Calu3 (cell line): ENCODE measurements at regions not wholly inside any gene's neighbourhood (a gene's known extent, or its start where the extent isn't known, plus 50 kb on each side); places are given as distances from the start of the nearest gene placed in this dataset.

Experiments
- BruUV-seq: library from RNA; stranded (reverse); fragments of 400-500 nt; replicated peaks from 2 replicates; lab custom pipeline; 2021; lab: Mats Ljungman, UMichigan
- CTCF ChIA-PET: fragments of 300-600 bp; sonication (Branson Sonifier 250); formaldehyde crosslinking; loops from one replicate; lab custom pipeline; 2022; ENCODE audit warnings: antibody characterized with exemption; lab: Charles Lee
- DNase-seq: peaks from one replicate; pipeline ENCODE4 v3.0.0; 2022
- H3K27ac Mint-ChIP-seq: one replicate; pipeline ENCODE4 v1.8.0; 2022; ENCODE audit warnings: mixed read lengths; ENCODE audit not compliant: unreplicated experiment
- H3K27me3 Mint-ChIP-seq: one replicate; pipeline ENCODE4 v1.8.0; 2022; ENCODE audit warnings: mixed read lengths; ENCODE audit not compliant: unreplicated experiment
- H3K36me3 Mint-ChIP-seq: one replicate; pipeline ENCODE4 v1.8.0; 2022; ENCODE audit warnings: mild to moderate bottlenecking, moderate library complexity, mixed read lengths; ENCODE audit not compliant: insufficient read depth, unreplicated experiment
- H3K4me1 Mint-ChIP-seq: one replicate; pipeline ENCODE4 v1.8.0; 2022; ENCODE audit warnings: mild to moderate bottlenecking, low read depth, mixed read lengths; ENCODE audit not compliant: unreplicated experiment
- H3K4me3 Mint-ChIP-seq: one replicate; pipeline ENCODE4 v1.8.0; 2022; ENCODE audit warnings: mild to moderate bottlenecking, low read depth, moderate library complexity, mixed read lengths; ENCODE audit not compliant: unreplicated experiment
- H3K9me3 Mint-ChIP-seq: one replicate; pipeline ENCODE4 v1.8.0; 2022; ENCODE audit warnings: low read depth, mixed read lengths; ENCODE audit not compliant: unreplicated experiment
- CTCF ChIP-seq: fragments of 200-600 bp; IDR thresholded peaks from one replicate; pipeline ENCODE4 v1.8.0; 2022; ENCODE audit warnings: antibody characterized with exemption; ENCODE audit not compliant: unreplicated experiment
- intact Hi-C: fragments of 100-400 bp; cut with micrococcal nuclease; formaldehyde crosslinking; loops from one replicate; pipeline ENCODE4 v1.10.0; 2022; ENCODE audit not compliant: unreplicated experiment

- H3K36me3 Mint-ChIP-seq = no peaks in the 10 kb centered on the region
- peaks cover 92% of the 10 kb centered on the region for H3K27me3 Mint-ChIP-seq
- intact Hi-C loops = no loop called here
- CTCF ChIA-PET = interaction anchor here (0.7 kb wide), 2 partner anchors 56 to 124 kb away, joined by 4 read pairs; no protein-coding TSS in a partner anchor
- no peaks in the 10 kb centered on the region for H3K9me3 Mint-ChIP-seq
- no peak overlapping the region for H3K4me3 Mint-ChIP-seq
- BruUV-seq = no TSS peak
- H3K4me1 Mint-ChIP-seq = no peaks in the 10 kb centered on the region
- DNase-seq = no peak
- TF ChIP-seq CTCF = no peak
- no peak overlapping the region for H3K27ac Mint-ChIP-seq
These were observed 260.6 kb downstream of the C16orf95 start for GRCh38 chr16:87056551-87056950.

- no peak overlapping the region for H3K4me3 Mint-ChIP-seq
- no peaks in the 10 kb centered on the region for H3K4me1 Mint-ChIP-seq
- H3K27me3 Mint-ChIP-seq = peaks cover 84% of the 10 kb centered on the region
- TF ChIP-seq CTCF = no peak
- H3K9me3 Mint-ChIP-seq = no peaks in the 10 kb centered on the region
- no TSS peak for BruUV-seq
- CTCF ChIA-PET = no interaction called here
- DNase-seq = no peak
- H3K36me3 Mint-ChIP-seq = no peaks in the 10 kb centered on the region
- intact Hi-C loops = no loop called here
- no peak overlapping the region for H3K27ac Mint-ChIP-seq
These were observed 259.8 kb downstream of the C16orf95 start for GRCh38 chr16:87057211-87057881.

GRCh38 chr16:87057951-87058560 is 259.1 kb downstream of the C16orf95 start:
- no peaks in the 10 kb centered on the region for H3K36me3 Mint-ChIP-seq
- no peak for TF ChIP-seq CTCF
- DNase-seq = no peak
- intact Hi-C loops = no loop called here
- H3K27me3 Mint-ChIP-seq = peaks cover 77% of the 10 kb centered on the region
- no TSS peak for BruUV-seq
- no peak overlapping the region for H3K4me3 Mint-ChIP-seq
- no peaks in the 10 kb centered on the region for H3K4me1 Mint-ChIP-seq
- CTCF ChIA-PET = no interaction called here
- H3K27ac Mint-ChIP-seq = no peak overlapping the region
- no peaks in the 10 kb centered on the region for H3K9me3 Mint-ChIP-seq

GRCh38 chr16:87058728-87059250 is 258.4 kb downstream of the C16orf95 start:
- peaks cover 81% of the 10 kb centered on the region for H3K27me3 Mint-ChIP-seq
- no peak overlapping the region for H3K4me3 Mint-ChIP-seq
- intact Hi-C loops = no loop called here
- no peak overlapping the region for H3K27ac Mint-ChIP-seq
- no peaks in the 10 kb centered on the region for H3K36me3 Mint-ChIP-seq
- H3K9me3 Mint-ChIP-seq = no peaks in the 10 kb centered on the region
- TF ChIP-seq CTCF = no peak
- no TSS peak for BruUV-seq
- no peak for DNase-seq
- CTCF ChIA-PET = no interaction called here
- no peaks in the 10 kb centered on the region for H3K4me1 Mint-ChIP-seq
